ENCODE measurements at regions not wholly inside any gene's neighbourhood (a gene's known extent, or its start where the extent isn't known, plus 50 kb on each side); places are given as distances from the start of the nearest gene placed in this dataset.

GRCh38 chr3:34294240-34294639 lies 495.8 kb downstream of the PDCD6IP start:
- TF ChIP-seq CTCF (IDR thresholded peaks at IDR 0.05) (no peak), POLR2A (IDR thresholded peaks at IDR 0.05) (no peak)
